Left lung (tissue), 4 donors: ENCODE measurements at regions not wholly inside any gene's neighbourhood (a gene's known extent, or its start where the extent isn't known, plus 50 kb on each side); places are given as distances from the start of the nearest gene placed in this dataset.

Experiments used
- ATAC-seq: fragments of 200-7000 bp; cut with Tn5 transposase; one replicate; pipeline ENCODE4 v1.9.1; 2020; ENCODE audit warnings: moderate library complexity
- DNase-seq, 4 donors: peaks; one replicate each; pipeline ENCODE4 v3.0.0-alpha.2; 2013 to 2020
- H3K27ac ChIP-seq, 2 donors: fragments of 200-600 bp; sonication (generic) in 1 of 2; one replicate each; pipeline versions ENCODE4 v1.5.0 to v1.8.0; 2020 to 2021
- H3K27me3 ChIP-seq, 2 donors: fragments of 200-600 bp; sonication (generic) in 1 of 2; one replicate each; pipeline versions ENCODE4 v1.5.0 to v1.8.0; 2020 to 2021
- H3K36me3 ChIP-seq, 2 donors: fragments of 200-600 bp; sonication (generic) in 1 of 2; one replicate each; pipeline versions ENCODE4 v1.5.0 to v1.8.0; 2020 to 2021
- H3K4me1 ChIP-seq, 2 donors: fragments of 200-600 bp; one replicate each; pipeline ENCODE4 v1.8.0; 2021
- H3K4me3 ChIP-seq, 2 donors: fragments of 200-600 bp; sonication (generic) in 1 of 2; one replicate each; pipeline versions ENCODE4 v1.5.0 to v1.8.0; 2020 to 2021; ENCODE audit warnings: mild to moderate bottlenecking in 1 of 2
- H3K9me3 ChIP-seq, 2 donors: fragments of 200-600 bp; sonication (generic) in 1 of 2; one replicate each; pipeline versions ENCODE4 v1.5.0 to v1.8.0; 2020 to 2021
- CTCF ChIP-seq, 2 donors: fragments of 200-600 bp; sonication (generic) in 1 of 2; IDR thresholded peaks; one replicate each; pipeline versions ENCODE4 v1.5.0 to v1.8.0; 2021; ENCODE audit warnings: antibody characterized with exemption in 2 of 2
- intact Hi-C, 2 donors: fragments of 100-400 bp; cut with DNase I; formaldehyde crosslinking; loops; one replicate each; pipeline versions ENCODE4 v1.11.2 to v1.14.2; 2022
- donor health status: DM: no; HTN: yes; CAD: no.
- donor health status: DM: no; HTN: no; CAD: no.

DNA sequence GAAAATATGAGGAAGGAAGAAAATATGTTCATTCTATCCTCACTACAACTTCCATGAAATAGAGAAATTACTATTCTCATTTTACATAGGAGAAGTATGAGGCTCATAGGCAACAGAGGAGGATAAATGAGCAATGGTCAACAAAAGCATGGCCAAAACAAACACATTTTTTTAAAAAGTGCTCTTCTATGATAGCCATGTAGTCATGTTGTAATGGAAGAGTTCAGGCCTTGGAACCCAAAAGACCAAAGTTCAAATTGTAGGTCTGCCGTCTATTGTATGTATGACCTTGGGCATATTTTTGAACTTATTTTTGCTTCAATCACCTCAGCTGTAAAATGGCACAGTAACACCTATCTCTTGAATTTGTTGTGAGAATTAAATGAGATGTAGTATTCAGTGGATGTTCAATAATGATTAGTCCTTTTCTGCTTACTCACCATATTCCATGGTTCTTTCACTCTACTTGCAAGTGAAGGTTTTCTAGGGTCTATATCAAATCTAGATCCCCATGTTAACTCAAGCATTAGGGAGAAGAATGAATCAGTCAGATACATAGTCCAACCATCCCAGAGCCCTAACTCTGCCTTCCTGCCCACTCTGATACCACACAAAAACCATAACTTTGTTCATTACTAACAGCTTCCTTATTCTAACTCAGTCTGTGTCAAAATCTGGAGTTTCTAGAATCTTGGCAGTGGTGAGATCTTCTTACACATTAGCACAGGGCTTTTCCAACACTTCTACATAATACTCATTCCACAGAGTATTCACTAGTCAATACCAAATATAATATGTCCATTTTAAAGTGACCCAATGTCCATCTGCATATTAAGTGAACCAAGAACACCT lies 353.2 kb downstream of the PLPP3 start:
- Histone ChIP-seq H3K27ac (no peak overlapping the region), H3K9me3 (no peaks in the 10 kb centered on the region), H3K4me1 (no peaks in the 10 kb centered on the region), H3K4me3 (no peak overlapping the region), H3K27me3 (no peaks in the 10 kb centered on the region), H3K36me3 (no peaks in the 10 kb centered on the region)
- DNase-seq (no peak), ATAC-seq (no peak)
- no peak for TF ChIP-seq CTCF (IDR thresholded peaks at IDR 0.05)
- intact Hi-C loops = no loop called here

GRCh38 chr1:56223968-56224367 lies 355.4 kb downstream of the PLPP3 start:
- H3K27me3 ChIP-seq = no peaks in the 10 kb centered on the region
- no peaks in the 10 kb centered on the region for H3K36me3 ChIP-seq
- no peak overlapping the region for H3K4me3 ChIP-seq
- no peak for TF ChIP-seq CTCF (IDR thresholded peaks at IDR 0.05)
- no peaks in the 10 kb centered on the region for H3K4me1 ChIP-seq
- no peak for ATAC-seq
- H3K27ac ChIP-seq = no peak overlapping the region
- H3K9me3 ChIP-seq = no peaks in the 10 kb centered on the region
- no peak for DNase-seq
- intact Hi-C loops = no loop called here

GRCh38 chr1:56222914-56223540 lies 356.3 kb downstream of the PLPP3 start:
- no peak overlapping the region for H3K4me3 ChIP-seq
- no peaks in the 10 kb centered on the region for H3K9me3 ChIP-seq
- no peaks in the 10 kb centered on the region for H3K36me3 ChIP-seq
- ATAC-seq = peak; percentile 10
- TF ChIP-seq CTCF (IDR thresholded peaks at IDR 0.05) = no peak
- no peak overlapping the region for H3K27ac ChIP-seq
- H3K27me3 ChIP-seq = no peaks in the 10 kb centered on the region
- no peak for DNase-seq
- no peaks in the 10 kb centered on the region for H3K4me1 ChIP-seq
- intact Hi-C loops = no loop called here

DNA sequence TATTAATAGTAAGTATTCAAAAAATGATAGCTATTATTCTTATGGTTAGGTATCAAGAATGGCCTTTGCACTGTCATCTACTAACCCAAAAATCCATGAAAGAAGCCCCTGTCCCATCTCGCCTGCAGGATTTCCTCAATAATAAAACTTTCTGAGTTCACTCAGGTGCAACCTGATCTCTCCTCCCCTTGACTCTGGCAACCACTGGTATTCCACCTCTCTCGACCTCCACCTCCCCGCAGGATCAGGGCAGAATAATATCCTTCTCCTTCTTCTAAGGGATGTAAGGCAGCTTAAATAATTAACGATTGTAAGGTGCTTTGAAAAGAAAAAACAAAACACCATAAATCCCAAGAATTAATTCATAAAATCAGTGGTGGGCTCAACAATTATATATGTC lies 359.3 kb downstream of the PLPP3 start:
- H3K36me3 ChIP-seq = no peaks in the 10 kb centered on the region
- no peaks in the 10 kb centered on the region for H3K9me3 ChIP-seq
- TF ChIP-seq CTCF (IDR thresholded peaks at IDR 0.05) = no peak
- no peak for DNase-seq
- H3K4me3 ChIP-seq = no peak overlapping the region
- H3K27me3 ChIP-seq = no peaks in the 10 kb centered on the region
- intact Hi-C loops = no loop called here
- H3K27ac ChIP-seq = no peak overlapping the region
- no peak for ATAC-seq
- no peaks in the 10 kb centered on the region for H3K4me1 ChIP-seq

DNA sequence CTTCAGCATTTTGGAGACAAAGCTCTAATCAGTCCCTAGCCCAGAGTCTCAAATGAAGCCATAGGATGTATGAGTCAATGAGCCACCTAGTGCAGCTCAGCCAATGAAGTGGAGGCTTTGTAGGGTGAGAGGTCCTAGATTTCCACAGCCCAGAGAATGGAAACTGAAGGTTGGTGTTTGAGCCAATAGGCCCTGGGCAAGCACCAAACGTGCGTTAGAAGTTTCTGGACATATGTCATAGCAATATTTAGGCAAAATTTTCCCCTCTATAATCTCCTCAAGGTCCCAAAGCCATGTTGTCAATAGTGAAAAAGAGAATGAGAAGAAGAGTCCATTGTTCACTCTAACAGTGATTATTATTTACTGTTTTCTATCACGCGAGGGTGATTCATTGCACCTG lies 361.3 kb downstream of the PLPP3 start:
- Histone ChIP-seq H3K36me3 (no peaks in the 10 kb centered on the region), H3K27ac (no peak overlapping the region), H3K4me1 (no peaks in the 10 kb centered on the region), H3K9me3 (no peaks in the 10 kb centered on the region), H3K4me3 (no peak overlapping the region), H3K27me3 (no peaks in the 10 kb centered on the region)
- intact Hi-C loops = no loop called here
- no peak for ATAC-seq
- DNase-seq = no peak
- no peak for TF ChIP-seq CTCF (IDR thresholded peaks at IDR 0.05)
